ENCODE measurements at regions not wholly inside any gene's neighbourhood (a gene's known extent, or its start where the extent isn't known, plus 50 kb on each side); places are given as distances from the start of the nearest gene placed in this dataset.

DNA sequence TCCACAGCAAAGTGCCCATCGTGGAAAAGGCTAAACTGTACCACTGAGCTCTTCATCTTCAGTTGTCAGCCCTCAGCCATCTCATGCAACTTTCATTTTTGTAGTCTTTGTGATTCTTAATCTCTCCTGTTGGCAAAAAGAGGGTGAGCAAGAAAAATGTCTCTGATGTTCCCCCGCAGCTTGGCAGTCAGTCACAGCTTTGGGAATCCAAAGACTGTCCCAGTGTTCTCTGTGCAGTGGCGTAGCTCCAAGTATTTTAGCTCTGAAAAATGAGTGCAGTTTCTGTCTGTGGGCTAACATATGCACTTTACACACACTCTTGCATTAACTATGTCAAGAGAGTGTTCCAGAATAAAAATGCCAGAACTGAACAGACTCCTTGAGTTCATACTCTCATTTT, 372.2 kb downstream of the TMEM232 start:
- no peaks in the 10 kb centered on the region for H3K9me3 Mint-ChIP-seq
- H3K36me3 Mint-ChIP-seq, result no peaks in the 10 kb centered on the region
- no peak overlapping the region for H3K27ac Mint-ChIP-seq
- peaks cover 2% of the 10 kb centered on the region for H3K27me3 Mint-ChIP-seq
- no peak overlapping the region for H3K4me3 Mint-ChIP-seq
- H3K4me1 Mint-ChIP-seq, result no peaks in the 10 kb centered on the region

DNA sequence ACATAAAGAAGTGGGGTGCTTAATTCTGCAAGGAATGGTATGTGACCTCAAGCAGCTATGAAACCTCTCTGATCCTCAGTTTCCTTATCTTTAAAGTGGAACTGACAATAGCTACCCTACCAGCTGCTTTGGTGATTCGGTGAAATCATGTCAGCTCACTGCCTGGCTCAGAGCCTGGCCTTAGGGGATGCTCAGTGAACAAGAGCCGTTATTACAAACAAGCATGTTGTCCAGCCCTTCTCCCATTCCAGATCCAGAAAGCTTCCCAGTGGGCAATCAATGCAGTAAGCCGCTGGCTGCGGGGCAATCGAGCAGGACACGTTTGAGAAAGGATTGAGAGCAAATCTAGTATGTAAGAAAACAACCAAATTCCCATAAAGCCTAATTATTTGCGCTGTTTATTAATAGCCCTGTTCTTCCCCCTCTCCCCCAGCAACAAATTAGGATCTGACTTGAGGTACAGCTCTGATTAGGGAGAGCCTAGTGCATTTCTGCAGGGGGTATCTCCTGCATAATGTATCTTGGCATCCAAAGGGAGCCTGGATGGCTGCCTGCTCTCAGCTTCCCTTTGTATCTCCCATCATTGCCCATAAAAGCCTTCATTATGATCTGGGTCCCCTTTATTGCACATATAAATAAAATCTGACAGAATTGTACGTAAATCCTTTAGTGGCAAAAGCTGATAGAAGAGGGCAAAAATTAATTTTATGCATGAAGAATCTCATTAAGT, 371.4 kb downstream of the TMEM232 start:
- Mint-ChIP-seq H3K4me3 (no peak overlapping the region), H3K36me3 (no peaks in the 10 kb centered on the region), H3K9me3 (no peaks in the 10 kb centered on the region), H3K27ac (no peak overlapping the region), H3K27me3 (peaks cover 2% of the 10 kb centered on the region), H3K4me1 (no peaks in the 10 kb centered on the region)

DNA sequence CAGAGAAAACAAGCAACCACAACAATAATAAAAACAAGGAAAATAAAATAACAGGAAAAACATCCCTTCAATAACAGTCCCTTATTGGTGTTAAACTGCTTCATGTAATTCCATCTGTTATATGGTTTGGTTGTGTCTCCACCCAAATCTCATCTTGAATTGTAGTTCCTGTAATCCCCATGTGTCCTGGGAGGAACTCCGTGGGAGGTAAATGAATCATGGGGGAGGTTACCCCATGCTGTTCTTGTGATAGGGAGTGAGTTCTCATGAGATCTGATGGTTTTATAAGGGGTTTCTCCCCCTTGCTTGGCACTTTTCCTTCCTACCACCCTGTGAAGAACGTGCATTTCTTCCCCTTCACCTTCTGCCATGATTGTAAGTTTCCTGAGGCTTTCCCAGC, 369.8 kb downstream of the TMEM232 start:
- Mint-ChIP-seq H3K27ac (no peak overlapping the region), H3K4me3 (no peak overlapping the region), H3K27me3 (peaks cover 2% of the 10 kb centered on the region), H3K9me3 (no peaks in the 10 kb centered on the region), H3K4me1 (no peaks in the 10 kb centered on the region), H3K36me3 (no peaks in the 10 kb centered on the region)

DNA sequence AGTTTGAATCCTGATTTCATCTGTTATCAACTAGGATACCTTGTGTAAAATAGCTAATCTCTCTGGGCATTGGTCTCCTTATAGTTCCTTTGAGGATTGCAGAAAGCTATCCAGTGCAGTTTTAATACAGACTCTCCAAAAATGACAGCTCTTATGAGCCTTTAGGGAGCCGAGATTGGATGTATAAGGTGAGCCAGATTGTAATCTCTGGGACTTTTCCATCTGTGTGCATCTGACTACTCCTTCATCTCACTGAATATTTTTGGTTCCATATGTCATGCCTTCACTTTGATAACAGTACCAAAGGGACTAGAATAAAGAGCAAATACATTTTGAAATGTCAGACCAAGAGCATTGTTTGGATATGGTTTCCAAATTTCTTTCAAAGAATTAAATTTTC, 367.2 kb downstream of the TMEM232 start:
- no peaks in the 10 kb centered on the region for H3K27me3 Mint-ChIP-seq
- no peak overlapping the region for H3K27ac Mint-ChIP-seq
- H3K36me3 Mint-ChIP-seq, result no peaks in the 10 kb centered on the region
- H3K9me3 Mint-ChIP-seq, result no peaks in the 10 kb centered on the region
- H3K4me3 Mint-ChIP-seq, result no peak overlapping the region
- H3K4me1 Mint-ChIP-seq, result no peaks in the 10 kb centered on the region

DNA sequence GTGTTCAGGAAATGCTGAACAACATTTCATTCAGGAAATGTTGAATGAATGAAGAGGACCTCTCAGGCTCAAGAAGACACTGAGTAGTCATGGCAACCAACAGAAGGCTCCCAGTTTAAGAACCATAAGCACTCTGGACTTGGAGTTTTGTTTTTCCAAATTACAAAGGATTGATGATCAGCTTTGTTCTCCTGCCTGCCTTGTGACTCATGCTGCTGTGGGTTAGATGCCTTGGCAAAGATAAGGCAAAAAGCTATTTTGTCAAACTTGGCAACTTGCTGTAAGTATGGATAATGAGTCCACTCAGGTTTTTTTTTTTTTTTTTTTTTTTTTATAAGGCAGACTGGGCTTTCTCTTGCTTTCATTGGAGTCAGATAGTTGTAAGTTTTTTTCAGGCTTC, 365.0 kb downstream of the TMEM232 start:
- Mint-ChIP-seq H3K9me3 (no peaks in the 10 kb centered on the region), H3K36me3 (no peaks in the 10 kb centered on the region), H3K4me3 (no peak overlapping the region), H3K27me3 (no peaks in the 10 kb centered on the region), H3K4me1 (no peaks in the 10 kb centered on the region), H3K27ac (no peak overlapping the region)

DNA sequence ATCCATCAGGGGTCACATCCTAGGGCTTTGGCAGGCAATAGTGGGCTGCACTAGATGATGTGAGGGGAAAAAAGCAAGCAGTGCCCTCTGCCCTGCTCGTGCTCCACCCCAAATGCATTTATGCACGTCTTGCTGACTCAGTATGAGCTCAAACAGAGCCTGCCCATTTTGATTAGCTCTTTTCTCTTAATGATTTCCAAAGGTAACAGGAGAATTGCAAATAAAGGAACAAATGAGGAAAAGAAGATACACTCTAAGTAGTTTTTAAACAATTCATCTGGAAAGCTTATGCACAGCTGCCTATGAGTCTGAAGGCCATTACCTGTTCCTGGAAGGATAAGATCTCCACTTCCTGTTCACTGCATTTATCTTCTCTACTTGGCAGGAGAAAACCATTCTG, 364.2 kb downstream of the TMEM232 start:
- Mint-ChIP-seq H3K27ac (no peak overlapping the region), H3K4me1 (no peaks in the 10 kb centered on the region), H3K36me3 (no peaks in the 10 kb centered on the region), H3K4me3 (no peak overlapping the region), H3K9me3 (no peaks in the 10 kb centered on the region), H3K27me3 (no peaks in the 10 kb centered on the region)

DNA sequence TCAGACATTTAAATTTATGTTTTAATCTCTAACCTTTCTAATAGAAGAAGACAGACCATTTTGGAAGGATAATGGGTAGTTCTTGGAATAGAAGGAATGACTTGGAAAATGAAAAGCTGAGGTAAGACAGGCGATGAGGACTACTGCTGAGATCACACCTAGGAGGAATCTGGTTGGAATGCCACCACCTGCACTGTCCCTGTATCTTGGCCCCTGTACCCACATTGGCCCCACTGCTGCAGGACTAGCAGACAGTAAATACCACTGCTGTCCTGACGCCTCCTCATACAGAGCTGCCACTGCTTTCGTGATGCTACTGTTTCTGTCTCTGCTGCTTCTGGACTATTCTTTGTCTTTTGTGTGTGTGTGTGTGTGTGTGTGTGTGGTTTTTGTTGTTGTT, 359.8 kb downstream of the TMEM232 start:
- no peaks in the 10 kb centered on the region for H3K9me3 Mint-ChIP-seq

More for the DNA sequence above, 359.8 kb downstream of the TMEM232 start:
- Mint-ChIP-seq H3K4me3 (no peak overlapping the region), H3K36me3 (no peaks in the 10 kb centered on the region), H3K27me3 (no peaks in the 10 kb centered on the region), H3K27ac (no peak overlapping the region), H3K4me1 (no peaks in the 10 kb centered on the region)

Data from activated naive CD4-positive, alpha-beta T cell treated with anti-CD3 and anti-CD28 coated beads, Interleukin-2, amount 50 U/mL, for 24 hours (primary cell).